NB4 (cell line): ENCODE measurements at regions not wholly inside any gene's neighbourhood (a gene's known extent, or its start where the extent isn't known, plus 50 kb on each side); places are given as distances from the start of the nearest gene placed in this dataset.

ENCODE experiments used
- CTCF ChIP-seq: IDR thresholded peaks from one replicate; pipeline ENCODE4 v1.5.1; 2012; ENCODE audit warnings: low read depth, low read length
- MAX ChIP-seq: IDR thresholded peaks from 2 replicates; pipeline ENCODE4 v1.6.1; 2011; ENCODE audit warnings: low read depth, low read length

- TF ChIP-seq CTCF (no peak), MAX (no peak)
Observed at GRCh38 chr9:86703346-86703745, 244.0 kb downstream of the GAS1 start.
